ENCODE measurements at regions not wholly inside any gene's neighbourhood (a gene's known extent, or its start where the extent isn't known, plus 50 kb on each side); places are given as distances from the start of the nearest gene placed in this dataset.

DNA sequence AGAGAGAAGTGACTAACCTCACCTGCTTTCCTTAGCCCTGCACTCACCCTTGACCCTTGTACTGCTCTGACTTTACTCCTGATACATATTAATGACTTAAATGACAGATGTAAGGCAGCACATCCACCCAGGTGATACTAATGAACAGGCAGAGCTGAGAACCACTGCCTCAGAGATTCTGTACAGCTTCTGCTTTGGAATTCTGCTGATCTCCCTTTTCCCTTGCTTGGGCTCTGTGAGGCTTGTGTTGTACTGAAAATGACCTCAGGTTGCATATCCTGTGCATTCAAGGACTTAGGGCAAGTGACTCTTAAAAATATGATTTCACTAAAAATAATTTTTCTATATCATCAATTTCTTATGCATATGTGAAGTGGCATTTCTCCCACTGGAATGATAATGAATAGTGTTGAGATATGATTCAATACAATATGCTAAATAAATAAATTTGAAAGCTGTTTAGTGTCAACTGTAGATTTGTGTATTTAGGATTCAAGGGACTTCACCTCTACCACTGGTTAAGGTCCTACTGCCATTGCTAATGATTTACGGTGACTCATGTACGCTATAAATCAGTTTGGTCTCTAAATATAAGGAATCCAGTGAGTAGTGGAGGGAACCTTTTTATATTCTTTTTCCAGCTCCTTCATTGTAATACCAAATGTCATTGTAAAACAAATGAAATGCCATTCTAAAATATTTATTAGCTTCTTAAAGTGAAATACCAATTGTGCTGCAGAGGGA, 328.3 kb downstream of the SOCS6 start:
- BruUV-seq (replicated peaks): no TSS peak
- POLR2A ChIA-PET: no interaction called here

DNA sequence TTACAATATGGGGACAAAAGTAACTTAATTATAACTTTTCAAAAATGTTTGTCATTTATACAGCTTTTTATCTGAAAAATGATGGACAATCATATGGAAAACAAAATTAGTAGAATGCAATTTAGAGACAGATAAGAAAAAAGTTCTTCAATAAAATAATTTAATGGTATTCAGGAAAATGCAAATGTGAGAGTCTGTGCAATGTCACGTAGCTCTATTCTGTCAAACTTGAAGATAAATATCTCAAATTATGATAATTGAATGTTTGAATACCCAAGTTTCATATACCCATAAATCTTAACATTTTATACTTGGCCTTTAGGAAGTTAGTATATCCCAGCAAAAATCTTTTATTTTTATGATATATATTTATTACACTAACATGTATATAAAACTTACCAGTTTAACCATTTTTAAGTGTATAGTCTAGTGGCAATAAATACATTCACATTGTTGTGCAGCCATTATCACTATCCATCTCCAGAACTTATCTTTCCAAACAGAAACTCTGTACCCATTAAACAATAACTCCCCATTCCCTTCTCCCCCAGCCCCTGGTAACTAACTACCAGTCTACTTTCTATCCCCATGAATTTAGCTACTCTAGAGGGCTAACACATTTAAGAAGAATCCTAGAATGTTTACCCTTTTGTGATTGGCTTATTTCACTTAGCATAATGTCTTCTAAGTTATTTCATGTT, 311.5 kb downstream of the SOCS6 start:
- no TSS peak for BruUV-seq (replicated peaks)
- TF ChIP-seq POLR2AphosphoS5 (IDR thresholded peaks at IDR 0.05; ENCODE audit: low read depth, low read length) (no peak), TCF7L2 (IDR thresholded peaks at IDR 0.05; ENCODE audit: low read depth, low read length) (no peak), SIN3A (IDR thresholded peaks at IDR 0.05; ENCODE audit: borderline replicate concordance, insufficient read depth, low read depth, low read length) (no peak)
- TF ChIP-seq, protein P1, sequence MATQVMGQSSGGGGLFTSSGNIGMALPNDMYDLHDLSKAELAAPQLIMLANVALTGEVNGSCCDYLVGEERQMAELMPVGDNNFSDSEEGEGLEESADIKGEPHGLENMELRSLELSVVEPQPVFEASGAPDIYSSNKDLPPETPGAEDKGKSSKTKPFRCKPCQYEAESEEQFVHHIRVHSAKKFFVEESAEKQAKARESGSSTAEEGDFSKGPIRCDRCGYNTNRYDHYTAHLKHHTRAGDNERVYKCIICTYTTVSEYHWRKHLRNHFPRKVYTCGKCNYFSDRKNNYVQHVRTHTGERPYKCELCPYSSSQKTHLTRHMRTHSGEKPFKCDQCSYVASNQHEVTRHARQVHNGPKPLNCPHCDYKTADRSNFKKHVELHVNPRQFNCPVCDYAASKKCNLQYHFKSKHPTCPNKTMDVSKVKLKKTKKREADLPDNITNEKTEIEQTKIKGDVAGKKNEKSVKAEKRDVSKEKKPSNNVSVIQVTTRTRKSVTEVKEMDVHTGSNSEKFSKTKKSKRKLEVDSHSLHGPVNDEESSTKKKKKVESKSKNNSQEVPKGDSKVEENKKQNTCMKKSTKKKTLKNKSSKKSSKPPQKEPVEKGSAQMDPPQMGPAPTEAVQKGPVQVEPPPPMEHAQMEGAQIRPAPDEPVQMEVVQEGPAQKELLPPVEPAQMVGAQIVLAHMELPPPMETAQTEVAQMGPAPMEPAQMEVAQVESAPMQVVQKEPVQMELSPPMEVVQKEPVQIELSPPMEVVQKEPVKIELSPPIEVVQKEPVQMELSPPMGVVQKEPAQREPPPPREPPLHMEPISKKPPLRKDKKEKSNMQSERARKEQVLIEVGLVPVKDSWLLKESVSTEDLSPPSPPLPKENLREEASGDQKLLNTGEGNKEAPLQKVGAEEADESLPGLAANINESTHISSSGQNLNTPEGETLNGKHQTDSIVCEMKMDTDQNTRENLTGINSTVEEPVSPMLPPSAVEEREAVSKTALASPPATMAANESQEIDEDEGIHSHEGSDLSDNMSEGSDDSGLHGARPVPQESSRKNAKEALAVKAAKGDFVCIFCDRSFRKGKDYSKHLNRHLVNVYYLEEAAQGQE (IDR thresholded peaks at IDR 0.05; ENCODE audit: insufficient read depth in 1 of 2, low read depth in 2 of 2, low read length in 1 of 2): no peak
- TF ChIP-seq, protein P2, sequence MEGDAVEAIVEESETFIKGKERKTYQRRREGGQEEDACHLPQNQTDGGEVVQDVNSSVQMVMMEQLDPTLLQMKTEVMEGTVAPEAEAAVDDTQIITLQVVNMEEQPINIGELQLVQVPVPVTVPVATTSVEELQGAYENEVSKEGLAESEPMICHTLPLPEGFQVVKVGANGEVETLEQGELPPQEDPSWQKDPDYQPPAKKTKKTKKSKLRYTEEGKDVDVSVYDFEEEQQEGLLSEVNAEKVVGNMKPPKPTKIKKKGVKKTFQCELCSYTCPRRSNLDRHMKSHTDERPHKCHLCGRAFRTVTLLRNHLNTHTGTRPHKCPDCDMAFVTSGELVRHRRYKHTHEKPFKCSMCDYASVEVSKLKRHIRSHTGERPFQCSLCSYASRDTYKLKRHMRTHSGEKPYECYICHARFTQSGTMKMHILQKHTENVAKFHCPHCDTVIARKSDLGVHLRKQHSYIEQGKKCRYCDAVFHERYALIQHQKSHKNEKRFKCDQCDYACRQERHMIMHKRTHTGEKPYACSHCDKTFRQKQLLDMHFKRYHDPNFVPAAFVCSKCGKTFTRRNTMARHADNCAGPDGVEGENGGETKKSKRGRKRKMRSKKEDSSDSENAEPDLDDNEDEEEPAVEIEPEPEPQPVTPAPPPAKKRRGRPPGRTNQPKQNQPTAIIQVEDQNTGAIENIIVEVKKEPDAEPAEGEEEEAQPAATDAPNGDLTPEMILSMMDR (IDR thresholded peaks at IDR 0.05): no peak
- H3K9me3 ChIP-seq (ENCODE audit: control insufficient read depth, insufficient read depth, low read depth, low read length): no peaks in the 10 kb centered on the region
- DNase-seq (ENCODE audit: low read depth, low spot score) (no peak), ATAC-seq (no peak)
- no peaks in the 10 kb centered on the region for H3K27me3 ChIP-seq (ENCODE audit: control insufficient read depth, insufficient read depth, low read length)
- ChIA-PET CTCF (no interaction called here), POLR2A (no interaction called here)
- H3K4me1 ChIP-seq (ENCODE audit: control insufficient read depth, insufficient read depth, low read length): no peaks in the 10 kb centered on the region
- in situ Hi-C loops (cut with HindIII; ENCODE audit: low pct_unique_long_range_greater_than_20kb, low sequenced_read_pairs) (no loop called here), intact Hi-C loops (cut with micrococcal nuclease; ENCODE audit: unreplicated experiment) (no loop called here)
- no peak overlapping the region for H3K4me3 ChIP-seq (ENCODE audit: low read depth in 2 of 2, low read length in 2 of 2)
- no peaks in the 10 kb centered on the region for H3K36me3 ChIP-seq (ENCODE audit: control insufficient read depth, insufficient read depth, low read length)
- no peak overlapping the region for H3K27ac ChIP-seq (ENCODE audit: low read length)

More for the DNA sequence above, 328.3 kb downstream of the SOCS6 start:
- TF ChIP-seq SIN3A (IDR thresholded peaks at IDR 0.05; ENCODE audit: borderline replicate concordance, insufficient read depth, low read depth, low read length): no peak
- TF ChIP-seq, protein P1 (IDR thresholded peaks at IDR 0.05; ENCODE audit: insufficient read depth in 1 of 2, low read depth in 2 of 2, low read length in 1 of 2): no peak
- TF ChIP-seq, protein P2 (IDR thresholded peaks at IDR 0.05): no peak
- TF ChIP-seq TCF7L2 (IDR thresholded peaks at IDR 0.05; ENCODE audit: low read depth, low read length): no peak
- no peak for TF ChIP-seq POLR2AphosphoS5 (IDR thresholded peaks at IDR 0.05; ENCODE audit: low read depth, low read length)
- in situ Hi-C loops (cut with HindIII; ENCODE audit: low pct_unique_long_range_greater_than_20kb, low sequenced_read_pairs): no loop called here
- Histone ChIP-seq H3K4me3 (ENCODE audit: low read depth in 2 of 2, low read length in 2 of 2) (no peak overlapping the region), H3K27me3 (ENCODE audit: control insufficient read depth, insufficient read depth, low read length) (no peaks in the 10 kb centered on the region), H3K4me1 (ENCODE audit: control insufficient read depth, insufficient read depth, low read length) (no peaks in the 10 kb centered on the region), H3K27ac (ENCODE audit: low read length) (peak overlapping the region; percentile 4; the same call in 1 of the 2 replicates), H3K9me3 (ENCODE audit: control insufficient read depth, insufficient read depth, low read depth, low read length) (no peaks in the 10 kb centered on the region), H3K36me3 (ENCODE audit: control insufficient read depth, insufficient read depth, low read length) (no peaks in the 10 kb centered on the region)
- CTCF ChIA-PET: no interaction called here
- ATAC-seq (no peak), DNase-seq (ENCODE audit: low read depth, low spot score) (no peak)
- intact Hi-C loops (cut with micrococcal nuclease; ENCODE audit: unreplicated experiment): no loop called here
